ENCODE measurements at regions not wholly inside any gene's neighbourhood (a gene's known extent, or its start where the extent isn't known, plus 50 kb on each side); places are given as distances from the start of the nearest gene placed in this dataset.

DNA sequence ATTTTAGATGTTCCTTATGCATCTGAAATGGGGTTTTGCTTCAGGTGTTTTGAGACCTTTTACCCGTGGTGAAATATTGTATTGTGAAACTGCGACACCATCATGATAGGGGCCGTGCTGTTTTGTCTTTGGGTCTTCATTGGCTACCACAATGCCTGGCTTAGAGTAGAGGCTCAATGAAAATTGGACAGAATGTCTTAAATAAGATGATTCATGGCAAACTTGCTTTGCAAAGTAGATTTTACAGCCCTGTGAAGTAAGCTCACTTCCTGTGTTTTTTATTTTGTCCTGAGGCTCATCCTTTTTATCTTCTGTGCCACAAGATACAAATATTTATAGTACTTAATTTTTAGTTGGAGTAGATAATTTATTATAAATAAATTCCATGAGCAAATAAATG is 111.3 kb upstream of the FRMD6 start:
- TF ChIP-seq POLR2AphosphoS5 (IDR thresholded peaks at IDR 0.05; ENCODE audit: insufficient read depth, low read depth, low read length) (no peak), POLR2A (IDR thresholded peaks at IDR 0.05; ENCODE audit: low read depth, low read length) (no peak)
- TF ChIP-seq, protein P1, sequence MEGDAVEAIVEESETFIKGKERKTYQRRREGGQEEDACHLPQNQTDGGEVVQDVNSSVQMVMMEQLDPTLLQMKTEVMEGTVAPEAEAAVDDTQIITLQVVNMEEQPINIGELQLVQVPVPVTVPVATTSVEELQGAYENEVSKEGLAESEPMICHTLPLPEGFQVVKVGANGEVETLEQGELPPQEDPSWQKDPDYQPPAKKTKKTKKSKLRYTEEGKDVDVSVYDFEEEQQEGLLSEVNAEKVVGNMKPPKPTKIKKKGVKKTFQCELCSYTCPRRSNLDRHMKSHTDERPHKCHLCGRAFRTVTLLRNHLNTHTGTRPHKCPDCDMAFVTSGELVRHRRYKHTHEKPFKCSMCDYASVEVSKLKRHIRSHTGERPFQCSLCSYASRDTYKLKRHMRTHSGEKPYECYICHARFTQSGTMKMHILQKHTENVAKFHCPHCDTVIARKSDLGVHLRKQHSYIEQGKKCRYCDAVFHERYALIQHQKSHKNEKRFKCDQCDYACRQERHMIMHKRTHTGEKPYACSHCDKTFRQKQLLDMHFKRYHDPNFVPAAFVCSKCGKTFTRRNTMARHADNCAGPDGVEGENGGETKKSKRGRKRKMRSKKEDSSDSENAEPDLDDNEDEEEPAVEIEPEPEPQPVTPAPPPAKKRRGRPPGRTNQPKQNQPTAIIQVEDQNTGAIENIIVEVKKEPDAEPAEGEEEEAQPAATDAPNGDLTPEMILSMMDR (IDR thresholded peaks at IDR 0.05; ENCODE audit: extremely low read depth in 1 of 2, insufficient read depth in 1 of 2, low read depth in 1 of 2, low read length in 2 of 2): no peak

Measured in endothelial cell of umbilical vein (primary cell).